Kidney epithelial cell (primary cell): ENCODE measurements at regions not wholly inside any gene's neighbourhood (a gene's known extent, or its start where the extent isn't known, plus 50 kb on each side); places are given as distances from the start of the nearest gene placed in this dataset.
A peak's percentile ranks its signal among the peaks of the same experiment; 100 is the strongest.

Experiments
- DNase-seq: peaks from one replicate; pipeline ENCODE4 v3.0.0-alpha.2; 2010; ENCODE audit warnings: low read depth
- H3K27me3 ChIP-seq: 2 replicates; pipeline ENCODE4 v1.6.0; 2011; ENCODE audit warnings: low read length; ENCODE audit not compliant: control insufficient read depth, insufficient read depth
- H3K36me3 ChIP-seq: 2 replicates; pipeline ENCODE4 v1.5.1; 2011; ENCODE audit warnings: low read length; ENCODE audit not compliant: control insufficient read depth, insufficient read depth
- H3K4me3 ChIP-seq: 2 replicates; pipeline ENCODE4 v1.5.1; 2011; ENCODE audit warnings: low read depth, mild to moderate bottlenecking, control low read depth, low read length
- TF ChIP-seq, protein P1 (sequence below): IDR thresholded peaks from 2 replicates; pipeline ENCODE4 v1.5.1; 2011; ENCODE audit warnings: mild to moderate bottlenecking, moderate library complexity, low read length, control low read depth, inconsistent platforms; ENCODE audit not compliant: insufficient read depth, poor library complexity, severe bottlenecking

DNA sequence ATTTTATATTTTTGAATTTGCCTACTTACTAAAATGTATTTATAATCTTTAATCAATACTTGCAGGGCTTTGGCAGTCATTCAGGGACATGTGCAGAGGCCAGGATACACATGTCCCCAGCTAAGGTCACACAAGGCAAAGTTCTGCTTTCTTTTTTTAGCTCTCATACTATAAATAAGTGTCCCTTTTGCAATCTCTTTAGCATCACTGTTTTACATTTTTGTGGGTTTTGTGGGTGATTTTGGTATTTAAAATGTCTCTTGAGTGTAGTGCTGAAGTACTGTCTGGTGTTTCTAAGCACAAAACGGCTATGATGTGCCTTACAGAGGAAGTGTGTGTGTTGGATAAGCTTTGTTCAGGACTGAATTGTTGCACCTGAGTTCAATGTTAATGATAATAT, 309.0 kb upstream of the GULP1 start:
- Histone ChIP-seq H3K4me3 (no peak overlapping the region), H3K27me3 (no peaks in the 10 kb centered on the region), H3K36me3 (no peaks in the 10 kb centered on the region)
- TF ChIP-seq, protein P1, sequence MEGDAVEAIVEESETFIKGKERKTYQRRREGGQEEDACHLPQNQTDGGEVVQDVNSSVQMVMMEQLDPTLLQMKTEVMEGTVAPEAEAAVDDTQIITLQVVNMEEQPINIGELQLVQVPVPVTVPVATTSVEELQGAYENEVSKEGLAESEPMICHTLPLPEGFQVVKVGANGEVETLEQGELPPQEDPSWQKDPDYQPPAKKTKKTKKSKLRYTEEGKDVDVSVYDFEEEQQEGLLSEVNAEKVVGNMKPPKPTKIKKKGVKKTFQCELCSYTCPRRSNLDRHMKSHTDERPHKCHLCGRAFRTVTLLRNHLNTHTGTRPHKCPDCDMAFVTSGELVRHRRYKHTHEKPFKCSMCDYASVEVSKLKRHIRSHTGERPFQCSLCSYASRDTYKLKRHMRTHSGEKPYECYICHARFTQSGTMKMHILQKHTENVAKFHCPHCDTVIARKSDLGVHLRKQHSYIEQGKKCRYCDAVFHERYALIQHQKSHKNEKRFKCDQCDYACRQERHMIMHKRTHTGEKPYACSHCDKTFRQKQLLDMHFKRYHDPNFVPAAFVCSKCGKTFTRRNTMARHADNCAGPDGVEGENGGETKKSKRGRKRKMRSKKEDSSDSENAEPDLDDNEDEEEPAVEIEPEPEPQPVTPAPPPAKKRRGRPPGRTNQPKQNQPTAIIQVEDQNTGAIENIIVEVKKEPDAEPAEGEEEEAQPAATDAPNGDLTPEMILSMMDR = no peak
- peak; percentile 72 for DNase-seq

GRCh38 chr2:187985195-187985594, 306.5 kb upstream of the GULP1 start:
- TF ChIP-seq, protein P1 = no peak
- H3K27me3 ChIP-seq = no peaks in the 10 kb centered on the region
- no peak overlapping the region for H3K4me3 ChIP-seq
- no peaks in the 10 kb centered on the region for H3K36me3 ChIP-seq
- DNase-seq = no peak

GRCh38 chr2:187985923-187986322, 305.8 kb upstream of the GULP1 start:
- TF ChIP-seq, protein P1 = no peak
- Histone ChIP-seq H3K27me3 (no peaks in the 10 kb centered on the region), H3K36me3 (no peaks in the 10 kb centered on the region), H3K4me3 (no peak overlapping the region)
- DNase-seq = no peak

GRCh38 chr2:187986390-187987105, 305.1 kb upstream of the GULP1 start:
- H3K36me3 ChIP-seq = no peaks in the 10 kb centered on the region
- DNase-seq = no peak
- TF ChIP-seq, protein P1 = no peak

GRCh38 chr2:187988348-187988747, 303.3 kb upstream of the GULP1 start:
- Histone ChIP-seq H3K4me3 (no peak overlapping the region), H3K36me3 (no peaks in the 10 kb centered on the region), H3K27me3 (no peaks in the 10 kb centered on the region)
- TF ChIP-seq, protein P1 = no peak
- no peak for DNase-seq

More at GRCh38 chr2:187986390-187987105, 305.1 kb upstream of the GULP1 start:
- no peak overlapping the region for H3K4me3 ChIP-seq
- H3K27me3 ChIP-seq = no peaks in the 10 kb centered on the region
